Fibroblast of lung (primary cell): ENCODE measurements at regions not wholly inside any gene's neighbourhood (a gene's known extent, or its start where the extent isn't known, plus 50 kb on each side); places are given as distances from the start of the nearest gene placed in this dataset.

Experiments
- DNase-seq, 2 donors: peaks; one replicate each; pipeline versions ENCODE4 v3.0.0 to v3.0.0-alpha.2; 2010; ENCODE audit warnings: low read depth in 2 of 2
- H2AFZ ChIP-seq: 2 replicates; pipeline ENCODE4 v1.5.1; 2012; ENCODE audit warnings: low read length, control low read depth, inconsistent platforms
- H3K27ac ChIP-seq: 2 replicates; pipeline ENCODE4 v1.5.1; 2011; ENCODE audit warnings: low read length, control low read depth; ENCODE audit not compliant: insufficient read depth
- H3K27me3 ChIP-seq: 2 replicates; pipeline ENCODE4 v1.5.1; 2011; ENCODE audit warnings: mild to moderate bottlenecking, low read length; ENCODE audit not compliant: control insufficient read depth, insufficient read depth
- H3K36me3 ChIP-seq: 2 replicates; pipeline ENCODE4 v1.5.1; 2011; ENCODE audit warnings: low read length; ENCODE audit not compliant: control insufficient read depth, insufficient read depth
- H3K4me1 ChIP-seq: 2 replicates; pipeline ENCODE4 v1.5.1; 2011; ENCODE audit warnings: low read length; ENCODE audit not compliant: control insufficient read depth, insufficient read depth; ENCODE audit errors: extremely low read depth
- H3K4me2 ChIP-seq: 2 replicates; pipeline ENCODE4 v1.5.1; 2011; ENCODE audit warnings: low read length, control low read depth; ENCODE audit not compliant: insufficient read depth; ENCODE audit errors: extremely low read depth
- H3K4me3 ChIP-seq, 4 experiments: fragments of 200-600 bp in 1 of 4; sonication (generic) in 1 of 4; replicated peaks in 1 of 4; 2 replicates each; pipeline ENCODE4 v1.5.1; 2011 to 2016; ENCODE audit warnings: low read length in 4 of 4, low read depth in 3 of 4, mild to moderate bottlenecking in 3 of 4, control low read depth in 2 of 4, inconsistent platforms in 1 of 4, mixed read lengths in 1 of 4; ENCODE audit not compliant: insufficient read depth in 1 of 4; ENCODE audit errors: control extremely low read depth in 1 of 4
- H3K79me2 ChIP-seq: 2 replicates; pipeline ENCODE4 v1.5.1; 2012; ENCODE audit warnings: mild to moderate bottlenecking, low read length, inconsistent platforms; ENCODE audit not compliant: control insufficient read depth, insufficient read depth
- H3K9ac ChIP-seq: 2 replicates; pipeline ENCODE4 v1.5.1; 2011; ENCODE audit warnings: mild to moderate bottlenecking, low read length, control low read depth; ENCODE audit not compliant: insufficient read depth
- H3K9me3 ChIP-seq: 2 replicates; pipeline ENCODE4 v1.5.1; 2012; ENCODE audit warnings: low read depth, low read length; ENCODE audit not compliant: control insufficient read depth, insufficient read depth
- H4K20me1 ChIP-seq: 2 replicates; pipeline ENCODE4 v1.5.1; 2011; ENCODE audit warnings: low read length; ENCODE audit not compliant: control insufficient read depth, insufficient read depth; ENCODE audit errors: extremely low read depth
- CTCF ChIP-seq, 2 donors: IDR thresholded peaks in 1 of 2; conservative IDR thresholded peaks in 1 of 2; 1 replicate in 1 of 2; 2 replicates in 1 of 2; pipeline ENCODE4 v1.5.1; 2011 to 2012; ENCODE audit warnings: low read length in 2 of 2, control low read depth in 1 of 2, inconsistent platforms in 1 of 2, low read depth in 1 of 2, mild to moderate bottlenecking in 1 of 2
- EZH2 ChIP-seq: IDR thresholded peaks from 2 replicates; pipeline ENCODE4 v1.5.1; 2012; ENCODE audit warnings: low read length, control low read depth, mild to moderate bottlenecking; ENCODE audit errors: missing control alignments

DNA sequence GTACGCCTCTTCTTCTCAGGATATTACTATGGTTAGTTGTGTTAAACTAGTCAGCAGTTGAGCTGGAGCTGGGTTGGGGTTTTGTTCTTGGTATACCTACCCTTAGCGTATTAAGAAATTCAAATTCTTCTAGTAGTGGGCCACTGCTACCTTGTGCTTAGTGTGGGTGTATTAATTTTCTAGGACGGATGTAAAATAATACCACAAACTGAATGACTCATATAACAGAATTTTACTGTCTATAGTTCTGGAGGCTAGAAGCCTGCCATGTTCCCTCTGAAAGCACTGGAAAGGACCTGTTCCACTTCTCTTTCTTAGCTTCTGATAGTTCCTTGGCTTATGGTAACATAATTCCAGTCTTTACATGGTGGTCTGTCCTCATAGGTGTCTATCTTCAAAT, 1274.7 kb downstream of the ADGRL3 start:
- H3K27me3 ChIP-seq: no peaks in the 10 kb centered on the region
- H3K27ac ChIP-seq: no peak overlapping the region
- no peak overlapping the region for H3K4me3 ChIP-seq
- no peak overlapping the region for H2AFZ ChIP-seq
- no peak for DNase-seq
- H3K4me2 ChIP-seq: no peak overlapping the region
- H3K36me3 ChIP-seq: no peaks in the 10 kb centered on the region
- TF ChIP-seq CTCF (conservative IDR thresholded peaks at IDR 0.05 in 1 of 2, IDR thresholded peaks at IDR 0.05 in 1 of 2; ENCODE audit: low read depth in 1 of 2, low read length in 2 of 2): no peak
- TF ChIP-seq EZH2: no peak
- H3K9me3 ChIP-seq: no peaks in the 10 kb centered on the region
- no peaks in the 10 kb centered on the region for H4K20me1 ChIP-seq
- no peaks in the 10 kb centered on the region for H3K4me1 ChIP-seq
- no peak overlapping the region for H3K9ac ChIP-seq
- H3K79me2 ChIP-seq: no peaks in the 10 kb centered on the region

GRCh38 chr4:62471021-62471420, 1270.9 kb downstream of the ADGRL3 start:
- no peaks in the 10 kb centered on the region for H3K79me2 ChIP-seq
- H3K4me1 ChIP-seq: no peaks in the 10 kb centered on the region
- H4K20me1 ChIP-seq: no peaks in the 10 kb centered on the region
- H2AFZ ChIP-seq: no peak overlapping the region
- no peaks in the 10 kb centered on the region for H3K36me3 ChIP-seq
- H3K9ac ChIP-seq: no peak overlapping the region
- DNase-seq: no peak
- no peak overlapping the region for H3K4me3 ChIP-seq
- H3K9me3 ChIP-seq: no peaks in the 10 kb centered on the region
- no peak overlapping the region for H3K27ac ChIP-seq
- H3K27me3 ChIP-seq: no peaks in the 10 kb centered on the region
- TF ChIP-seq CTCF (conservative IDR thresholded peaks at IDR 0.05 in 1 of 2, IDR thresholded peaks at IDR 0.05 in 1 of 2; ENCODE audit: low read depth in 1 of 2, low read length in 2 of 2): no peak
- TF ChIP-seq EZH2: no peak
- no peak overlapping the region for H3K4me2 ChIP-seq

GRCh38 chr4:62470421-62470983, 1270.4 kb downstream of the ADGRL3 start:
- no peaks in the 10 kb centered on the region for H3K36me3 ChIP-seq
- no peaks in the 10 kb centered on the region for H3K79me2 ChIP-seq
- H3K9ac ChIP-seq: no peak overlapping the region
- no peaks in the 10 kb centered on the region for H3K9me3 ChIP-seq
- no peak overlapping the region for H2AFZ ChIP-seq
- no peaks in the 10 kb centered on the region for H3K27me3 ChIP-seq
- no peak overlapping the region for H3K27ac ChIP-seq
- H3K4me1 ChIP-seq: no peaks in the 10 kb centered on the region
- no peak overlapping the region for H3K4me3 ChIP-seq
- no peak overlapping the region for H3K4me2 ChIP-seq
- no peak for DNase-seq
- no peak for TF ChIP-seq CTCF (conservative IDR thresholded peaks at IDR 0.05 in 1 of 2, IDR thresholded peaks at IDR 0.05 in 1 of 2; ENCODE audit: low read depth in 1 of 2, low read length in 2 of 2)
- no peak for TF ChIP-seq EZH2
- H4K20me1 ChIP-seq: no peaks in the 10 kb centered on the region
